GM12891 (cell line): ENCODE measurements at regions not wholly inside any gene's neighbourhood (a gene's known extent, or its start where the extent isn't known, plus 50 kb on each side); places are given as distances from the start of the nearest gene placed in this dataset.

Experiments used
- POLR2A ChIP-seq: IDR thresholded peaks from 2 replicates; pipeline ENCODE4 v1.6.1; 2011; ENCODE audit warnings: low read depth, low read length, control low read depth
- TAF1 ChIP-seq: IDR thresholded peaks from 2 replicates; pipeline ENCODE4 v1.6.1; 2011; ENCODE audit warnings: low read depth, low read length, control low read depth

- TF ChIP-seq POLR2A (no peak), TAF1 (no peak)
Measured at GRCh38 chr22:25453557-25453956, 110.9 kb upstream of the GRK3 start.
